GM23338 (cell line): ENCODE measurements at regions not wholly inside any gene's neighbourhood (a gene's known extent, or its start where the extent isn't known, plus 50 kb on each side); places are given as distances from the start of the nearest gene placed in this dataset.
"Not testable (repeated sequence)": the region's sequence is repeated elsewhere in the genome, so short reads cannot be mapped to it uniquely, and the experiment has no call there.

Experiments
- CREB1 ChIP-seq: fragments of 250-450 bp; sonication (Bioruptor Pico); IDR thresholded peaks from 2 replicates; pipeline ENCODE4 v1.5.0; 2020; ENCODE audit warnings: low read depth, mild to moderate bottlenecking, moderate library complexity
- EZH2 ChIP-seq: fragments of 200-600 bp; sonication (generic); IDR thresholded peaks from one replicate; pipeline ENCODE4 v1.8.0; 2017; ENCODE audit warnings: antibody characterized with exemption, mild to moderate bottlenecking, low read depth; ENCODE audit not compliant: unreplicated experiment
- EZH2phosphoT487 ChIP-seq: fragments of 200-600 bp; sonication (generic); IDR thresholded peaks from one replicate; pipeline ENCODE4 v1.8.1; 2018; ENCODE audit warnings: antibody characterized with exemption; ENCODE audit not compliant: unreplicated experiment
- JUNB ChIP-seq: IDR thresholded peaks from one replicate; pipeline ENCODE4 v1.6.1; 2016; ENCODE audit warnings: antibody characterized with exemption; ENCODE audit not compliant: unreplicated experiment
- NANOG ChIP-seq: IDR thresholded peaks from 2 replicates; pipeline ENCODE4 v1.6.1; 2016; ENCODE audit warnings: antibody characterized with exemption, borderline replicate concordance
- POLR2AphosphoS5 ChIP-seq: IDR thresholded peaks from 2 replicates; pipeline ENCODE4 v1.6.1; 2016; ENCODE audit warnings: antibody characterized with exemption, low read depth
- STAT1 ChIP-seq: IDR thresholded peaks from one replicate; pipeline ENCODE4 v1.6.1; 2016; ENCODE audit warnings: antibody characterized with exemption; ENCODE audit not compliant: unreplicated experiment
- ZNF114 ChIP-seq: fragments of 250-450 bp; sonication (Bioruptor Pico); IDR thresholded peaks from 2 replicates; pipeline ENCODE4 v1.5.0; 2020; ENCODE audit warnings: mild to moderate bottlenecking, moderate library complexity
- TF ChIP-seq, protein P1 (sequence below), 2 experiments: fragments of 200-600 bp in 1 of 2; sonication (generic) in 1 of 2; conservative IDR thresholded peaks; 2 replicates each; pipeline versions ENCODE4 v1.5.1 to v1.6.1; 2016 to 2017; ENCODE audit warnings: antibody characterized with exemption in 2 of 2, low read depth in 2 of 2, mild to moderate bottlenecking in 2 of 2, moderate library complexity in 1 of 2
- TF ChIP-seq, protein P2 (sequence below): IDR thresholded peaks from one replicate; pipeline ENCODE4 v1.6.1; 2018; ENCODE audit warnings: antibody characterized with exemption; ENCODE audit not compliant: unreplicated experiment
- TF ChIP-seq, protein P3 (sequence below): fragments of 250-450 bp; sonication (Bioruptor Pico); IDR thresholded peaks from 2 replicates; pipeline ENCODE4 v1.5.0; 2020; ENCODE audit warnings: mild to moderate bottlenecking, moderate library complexity

DNA sequence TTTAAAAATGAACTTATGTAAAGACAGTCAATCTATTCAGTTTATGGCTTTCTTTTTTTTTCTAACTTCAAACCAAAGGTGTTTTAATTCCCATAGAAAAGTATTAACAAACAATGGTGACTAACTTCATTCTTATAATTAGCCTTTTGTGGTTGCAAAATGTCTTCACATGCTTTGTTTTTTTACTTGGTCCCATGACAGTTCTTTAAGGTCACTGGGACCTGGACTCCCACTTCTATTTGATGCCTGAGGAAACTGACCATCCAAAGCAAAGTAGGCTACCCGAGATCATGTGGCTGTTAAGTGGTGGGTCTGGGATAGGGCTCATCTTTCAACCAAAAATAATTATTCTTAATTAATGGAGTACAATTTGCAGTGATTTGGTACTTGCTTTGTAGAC is 74.6 kb upstream of the CDC42EP3 start:
- TF ChIP-seq, protein P1, sequence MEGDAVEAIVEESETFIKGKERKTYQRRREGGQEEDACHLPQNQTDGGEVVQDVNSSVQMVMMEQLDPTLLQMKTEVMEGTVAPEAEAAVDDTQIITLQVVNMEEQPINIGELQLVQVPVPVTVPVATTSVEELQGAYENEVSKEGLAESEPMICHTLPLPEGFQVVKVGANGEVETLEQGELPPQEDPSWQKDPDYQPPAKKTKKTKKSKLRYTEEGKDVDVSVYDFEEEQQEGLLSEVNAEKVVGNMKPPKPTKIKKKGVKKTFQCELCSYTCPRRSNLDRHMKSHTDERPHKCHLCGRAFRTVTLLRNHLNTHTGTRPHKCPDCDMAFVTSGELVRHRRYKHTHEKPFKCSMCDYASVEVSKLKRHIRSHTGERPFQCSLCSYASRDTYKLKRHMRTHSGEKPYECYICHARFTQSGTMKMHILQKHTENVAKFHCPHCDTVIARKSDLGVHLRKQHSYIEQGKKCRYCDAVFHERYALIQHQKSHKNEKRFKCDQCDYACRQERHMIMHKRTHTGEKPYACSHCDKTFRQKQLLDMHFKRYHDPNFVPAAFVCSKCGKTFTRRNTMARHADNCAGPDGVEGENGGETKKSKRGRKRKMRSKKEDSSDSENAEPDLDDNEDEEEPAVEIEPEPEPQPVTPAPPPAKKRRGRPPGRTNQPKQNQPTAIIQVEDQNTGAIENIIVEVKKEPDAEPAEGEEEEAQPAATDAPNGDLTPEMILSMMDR (conservative IDR thresholded peaks at IDR 0.05; ENCODE audit: low read depth in 2 of 2), result not testable (repeated sequence)
- TF ChIP-seq EZH2; POLR2AphosphoS5; STAT1; JUNB; NANOG; ZNF114; CREB1 (CRISPR knock-in tag); EZH2phosphoT487: not testable (repeated sequence)
- TF ChIP-seq, protein P2, sequence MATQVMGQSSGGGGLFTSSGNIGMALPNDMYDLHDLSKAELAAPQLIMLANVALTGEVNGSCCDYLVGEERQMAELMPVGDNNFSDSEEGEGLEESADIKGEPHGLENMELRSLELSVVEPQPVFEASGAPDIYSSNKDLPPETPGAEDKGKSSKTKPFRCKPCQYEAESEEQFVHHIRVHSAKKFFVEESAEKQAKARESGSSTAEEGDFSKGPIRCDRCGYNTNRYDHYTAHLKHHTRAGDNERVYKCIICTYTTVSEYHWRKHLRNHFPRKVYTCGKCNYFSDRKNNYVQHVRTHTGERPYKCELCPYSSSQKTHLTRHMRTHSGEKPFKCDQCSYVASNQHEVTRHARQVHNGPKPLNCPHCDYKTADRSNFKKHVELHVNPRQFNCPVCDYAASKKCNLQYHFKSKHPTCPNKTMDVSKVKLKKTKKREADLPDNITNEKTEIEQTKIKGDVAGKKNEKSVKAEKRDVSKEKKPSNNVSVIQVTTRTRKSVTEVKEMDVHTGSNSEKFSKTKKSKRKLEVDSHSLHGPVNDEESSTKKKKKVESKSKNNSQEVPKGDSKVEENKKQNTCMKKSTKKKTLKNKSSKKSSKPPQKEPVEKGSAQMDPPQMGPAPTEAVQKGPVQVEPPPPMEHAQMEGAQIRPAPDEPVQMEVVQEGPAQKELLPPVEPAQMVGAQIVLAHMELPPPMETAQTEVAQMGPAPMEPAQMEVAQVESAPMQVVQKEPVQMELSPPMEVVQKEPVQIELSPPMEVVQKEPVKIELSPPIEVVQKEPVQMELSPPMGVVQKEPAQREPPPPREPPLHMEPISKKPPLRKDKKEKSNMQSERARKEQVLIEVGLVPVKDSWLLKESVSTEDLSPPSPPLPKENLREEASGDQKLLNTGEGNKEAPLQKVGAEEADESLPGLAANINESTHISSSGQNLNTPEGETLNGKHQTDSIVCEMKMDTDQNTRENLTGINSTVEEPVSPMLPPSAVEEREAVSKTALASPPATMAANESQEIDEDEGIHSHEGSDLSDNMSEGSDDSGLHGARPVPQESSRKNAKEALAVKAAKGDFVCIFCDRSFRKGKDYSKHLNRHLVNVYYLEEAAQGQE, result not testable (repeated sequence)
- TF ChIP-seq, protein P3, sequence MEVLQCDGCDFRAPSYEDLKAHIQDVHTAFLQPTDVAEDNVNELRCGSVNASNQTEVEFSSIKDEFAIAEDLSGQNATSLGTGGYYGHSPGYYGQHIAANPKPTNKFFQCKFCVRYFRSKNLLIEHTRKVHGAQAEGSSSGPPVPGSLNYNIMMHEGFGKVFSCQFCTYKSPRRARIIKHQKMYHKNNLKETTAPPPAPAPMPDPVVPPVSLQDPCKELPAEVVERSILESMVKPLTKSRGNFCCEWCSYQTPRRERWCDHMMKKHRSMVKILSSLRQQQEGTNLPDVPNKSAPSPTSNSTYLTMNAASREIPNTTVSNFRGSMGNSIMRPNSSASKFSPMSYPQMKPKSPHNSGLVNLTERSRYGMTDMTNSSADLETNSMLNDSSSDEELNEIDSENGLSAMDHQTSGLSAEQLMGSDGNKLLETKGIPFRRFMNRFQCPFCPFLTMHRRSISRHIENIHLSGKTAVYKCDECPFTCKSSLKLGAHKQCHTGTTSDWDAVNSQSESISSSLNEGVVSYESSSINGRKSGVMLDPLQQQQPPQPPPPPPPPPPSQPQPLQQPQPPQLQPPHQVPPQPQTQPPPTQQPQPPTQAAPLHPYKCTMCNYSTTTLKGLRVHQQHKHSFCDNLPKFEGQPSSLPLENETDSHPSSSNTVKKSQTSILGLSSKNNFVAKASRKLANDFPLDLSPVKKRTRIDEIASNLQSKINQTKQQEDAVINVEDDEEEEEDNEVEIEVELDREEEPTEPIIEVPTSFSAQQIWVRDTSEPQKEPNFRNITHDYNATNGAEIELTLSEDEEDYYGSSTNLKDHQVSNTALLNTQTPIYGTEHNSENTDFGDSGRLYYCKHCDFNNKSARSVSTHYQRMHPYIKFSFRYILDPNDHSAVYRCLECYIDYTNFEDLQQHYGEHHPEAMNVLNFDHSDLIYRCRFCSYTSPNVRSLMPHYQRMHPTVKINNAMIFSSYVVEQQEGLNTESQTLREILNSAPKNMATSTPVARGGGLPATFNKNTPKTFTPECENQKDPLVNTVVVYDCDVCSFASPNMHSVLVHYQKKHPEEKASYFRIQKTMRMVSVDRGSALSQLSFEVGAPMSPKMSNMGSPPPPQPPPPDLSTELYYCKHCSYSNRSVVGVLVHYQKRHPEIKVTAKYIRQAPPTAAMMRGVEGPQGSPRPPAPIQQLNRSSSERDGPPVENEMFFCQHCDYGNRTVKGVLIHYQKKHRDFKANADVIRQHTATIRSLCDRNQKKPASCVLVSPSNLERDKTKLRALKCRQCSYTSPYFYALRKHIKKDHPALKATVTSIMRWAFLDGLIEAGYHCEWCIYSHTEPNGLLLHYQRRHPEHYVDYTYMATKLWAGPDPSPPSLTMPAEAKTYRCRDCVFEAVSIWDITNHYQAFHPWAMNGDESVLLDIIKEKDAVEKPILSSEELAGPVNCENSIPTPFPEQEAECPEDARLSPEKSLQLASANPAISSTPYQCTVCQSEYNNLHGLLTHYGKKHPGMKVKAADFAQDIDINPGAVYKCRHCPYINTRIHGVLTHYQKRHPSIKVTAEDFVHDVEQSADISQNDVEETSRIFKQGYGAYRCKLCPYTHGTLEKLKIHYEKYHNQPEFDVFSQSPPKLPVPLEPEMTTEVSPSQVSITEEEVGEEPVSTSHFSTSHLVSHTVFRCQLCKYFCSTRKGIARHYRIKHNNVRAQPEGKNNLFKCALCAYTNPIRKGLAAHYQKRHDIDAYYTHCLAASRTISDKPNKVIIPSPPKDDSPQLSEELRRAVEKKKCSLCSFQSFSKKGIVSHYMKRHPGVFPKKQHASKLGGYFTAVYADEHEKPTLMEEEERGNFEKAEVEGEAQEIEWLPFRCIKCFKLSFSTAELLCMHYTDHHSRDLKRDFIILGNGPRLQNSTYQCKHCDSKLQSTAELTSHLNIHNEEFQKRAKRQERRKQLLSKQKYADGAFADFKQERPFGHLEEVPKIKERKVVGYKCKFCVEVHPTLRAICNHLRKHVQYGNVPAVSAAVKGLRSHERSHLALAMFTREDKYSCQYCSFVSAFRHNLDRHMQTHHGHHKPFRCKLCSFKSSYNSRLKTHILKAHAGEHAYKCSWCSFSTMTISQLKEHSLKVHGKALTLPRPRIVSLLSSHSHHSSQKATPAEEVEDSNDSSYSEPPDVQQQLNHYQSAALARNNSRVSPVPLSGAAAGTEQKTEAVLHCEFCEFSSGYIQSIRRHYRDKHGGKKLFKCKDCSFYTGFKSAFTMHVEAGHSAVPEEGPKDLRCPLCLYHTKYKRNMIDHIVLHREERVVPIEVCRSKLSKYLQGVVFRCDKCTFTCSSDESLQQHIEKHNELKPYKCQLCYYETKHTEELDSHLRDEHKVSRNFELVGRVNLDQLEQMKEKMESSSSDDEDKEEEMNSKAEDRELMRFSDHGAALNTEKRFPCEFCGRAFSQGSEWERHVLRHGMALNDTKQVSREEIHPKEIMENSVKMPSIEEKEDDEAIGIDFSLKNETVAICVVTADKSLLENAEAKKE, result not testable (repeated sequence)
